Right renal cortex interstitium (tissue), 3 donors: ENCODE measurements at regions not wholly inside any gene's neighbourhood (a gene's known extent, or its start where the extent isn't known, plus 50 kb on each side); places are given as distances from the start of the nearest gene placed in this dataset.
"Not testable (repeated sequence)": the region's sequence is repeated elsewhere in the genome, so short reads cannot be mapped to it uniquely, and the experiment has no call there.

Experiments used
- DNase-seq, 3 donors: peaks; one replicate each; pipeline ENCODE4 v3.0.0-alpha.2; 2013; ENCODE audit warnings: low read depth in 3 of 3, low spot score in 2 of 3

DNA sequence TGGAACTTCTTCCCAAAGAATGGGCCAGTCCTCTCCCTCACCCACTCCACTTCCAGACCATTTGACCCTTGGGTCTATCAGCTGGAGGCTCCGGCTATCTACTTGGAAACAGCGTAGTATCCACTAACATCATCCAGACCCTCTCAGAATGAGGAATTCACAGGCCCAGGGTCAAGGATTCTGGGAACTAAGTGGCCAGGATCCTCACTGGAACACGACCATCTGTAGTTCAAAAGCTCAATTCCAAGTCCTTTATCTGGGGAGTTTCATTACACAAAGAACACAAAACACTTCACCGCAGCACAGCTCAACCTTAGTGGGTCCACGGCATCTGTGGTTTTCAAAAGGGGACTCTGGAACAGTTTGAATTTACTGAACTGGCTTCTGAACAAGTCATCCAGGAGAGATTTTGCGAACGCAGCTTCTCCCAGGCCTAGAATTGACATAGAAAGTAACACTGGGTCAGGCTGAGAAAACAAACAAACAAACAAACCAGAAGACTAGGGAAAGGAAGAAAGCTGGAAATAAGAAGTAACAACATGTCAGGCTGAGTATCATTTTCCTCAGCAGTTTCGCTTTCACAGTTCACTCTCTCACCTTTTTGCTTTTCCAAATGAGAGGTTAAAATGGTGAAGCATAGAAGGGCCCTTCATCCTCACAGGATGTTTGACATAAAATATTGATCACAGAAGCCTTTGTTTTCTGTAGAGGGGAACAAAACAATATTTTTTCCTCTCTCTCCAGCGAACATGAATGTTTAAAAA, 57.6 kb upstream of the USP6NL start:
- DNase-seq, result no peak

- DNase-seq, result no peak
These were observed 56.3 kb upstream of the USP6NL start for GRCh38 chr10:11667756-11668155.

DNA sequence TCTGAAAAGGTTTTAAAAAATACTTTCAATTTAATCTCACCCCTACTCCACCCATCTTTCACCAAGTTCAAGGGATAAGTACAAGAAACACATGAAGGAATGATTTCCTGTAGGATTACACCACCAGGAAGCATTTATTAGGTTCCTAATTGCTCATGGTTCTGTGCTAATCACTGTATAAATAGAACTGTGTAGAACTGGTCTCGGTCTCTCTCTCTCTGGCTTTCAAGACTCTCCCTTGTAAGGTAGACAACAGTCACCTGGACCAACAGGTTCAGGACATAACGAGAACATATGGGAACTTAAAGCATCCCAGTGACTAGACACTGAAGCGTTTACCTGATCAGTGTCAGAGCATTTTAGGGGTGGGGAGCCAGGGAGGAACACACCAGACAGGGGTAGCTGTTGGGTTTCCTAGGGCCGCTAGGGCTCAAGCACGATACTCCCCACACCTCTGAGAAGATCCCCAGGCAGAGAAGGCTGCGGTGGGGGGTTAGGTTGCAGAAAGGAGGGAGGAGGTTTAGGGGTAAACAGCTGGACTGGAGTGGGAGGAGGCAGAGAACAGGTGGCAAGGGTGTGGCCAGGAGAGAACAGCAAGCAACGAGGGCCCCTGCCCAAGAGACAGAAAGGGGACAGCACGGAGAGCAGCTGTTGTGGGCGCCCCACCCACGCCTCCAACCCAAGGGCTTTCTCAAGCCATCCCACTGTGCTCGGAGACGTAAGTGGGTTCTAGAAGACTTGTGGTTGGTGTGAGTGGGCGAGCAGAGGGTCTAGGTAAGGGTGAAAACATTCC, 52.5 kb upstream of the USP6NL start:
- DNase-seq, result no peak

DNA sequence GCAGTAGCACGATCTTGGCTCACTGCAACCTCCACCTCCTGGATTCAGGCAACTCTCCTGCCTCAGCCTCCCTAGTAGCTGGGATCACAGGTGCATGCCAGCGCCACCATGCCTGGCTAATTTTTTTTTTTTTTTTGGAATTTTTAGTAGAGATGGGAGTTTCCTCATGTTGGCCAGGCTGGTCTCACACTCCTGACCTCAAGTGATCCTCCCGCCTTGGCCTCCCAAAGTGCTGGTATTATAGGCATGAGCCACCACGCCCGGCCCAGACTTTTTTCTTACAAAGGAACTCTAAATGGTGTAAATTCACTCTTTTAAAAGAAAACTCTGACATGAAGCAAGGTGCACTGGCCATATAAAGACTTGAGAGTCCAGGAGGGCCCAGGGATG, 51.7 kb upstream of the USP6NL start:
- DNase-seq, result not testable (repeated sequence)

DNA sequence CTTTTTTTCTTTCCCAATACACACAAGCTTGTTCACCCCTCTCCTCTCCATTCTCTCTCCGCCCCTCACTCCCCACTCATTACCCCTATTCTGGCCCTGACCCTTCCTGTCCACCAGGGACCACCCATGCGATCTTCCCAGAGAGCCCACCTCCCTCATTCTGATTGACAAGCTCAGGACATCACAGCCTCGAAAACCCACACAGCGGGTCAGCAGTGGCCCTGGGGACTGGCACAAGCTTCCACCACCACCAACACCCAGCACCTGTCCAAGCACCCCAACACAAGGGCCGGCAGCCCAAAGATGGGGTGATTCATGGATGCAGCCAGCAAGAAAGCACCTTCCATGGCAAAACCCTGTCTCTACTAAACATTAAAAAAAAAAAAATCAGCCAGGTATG, 50.0 kb upstream of the USP6NL start:
- no peak for DNase-seq
